B cell (primary cell): ENCODE measurements at regions not wholly inside any gene's neighbourhood (a gene's known extent, or its start where the extent isn't known, plus 50 kb on each side); places are given as distances from the start of the nearest gene placed in this dataset.

Experiments
- EZH2 ChIP-seq: IDR thresholded peaks from 2 replicates; pipeline ENCODE4 v1.6.1; 2012; ENCODE audit warnings: borderline replicate concordance, low read depth, mild to moderate bottlenecking, moderate library complexity, low read length; ENCODE audit not compliant: insufficient read depth, poor library complexity, severe bottlenecking
- TF ChIP-seq, protein P1 (sequence below): fragments of 200-600 bp; IDR thresholded peaks from one replicate; pipeline ENCODE4 v1.8.0; 2022; ENCODE audit warnings: antibody characterized with exemption, mild to moderate bottlenecking

- TF ChIP-seq, protein P1, sequence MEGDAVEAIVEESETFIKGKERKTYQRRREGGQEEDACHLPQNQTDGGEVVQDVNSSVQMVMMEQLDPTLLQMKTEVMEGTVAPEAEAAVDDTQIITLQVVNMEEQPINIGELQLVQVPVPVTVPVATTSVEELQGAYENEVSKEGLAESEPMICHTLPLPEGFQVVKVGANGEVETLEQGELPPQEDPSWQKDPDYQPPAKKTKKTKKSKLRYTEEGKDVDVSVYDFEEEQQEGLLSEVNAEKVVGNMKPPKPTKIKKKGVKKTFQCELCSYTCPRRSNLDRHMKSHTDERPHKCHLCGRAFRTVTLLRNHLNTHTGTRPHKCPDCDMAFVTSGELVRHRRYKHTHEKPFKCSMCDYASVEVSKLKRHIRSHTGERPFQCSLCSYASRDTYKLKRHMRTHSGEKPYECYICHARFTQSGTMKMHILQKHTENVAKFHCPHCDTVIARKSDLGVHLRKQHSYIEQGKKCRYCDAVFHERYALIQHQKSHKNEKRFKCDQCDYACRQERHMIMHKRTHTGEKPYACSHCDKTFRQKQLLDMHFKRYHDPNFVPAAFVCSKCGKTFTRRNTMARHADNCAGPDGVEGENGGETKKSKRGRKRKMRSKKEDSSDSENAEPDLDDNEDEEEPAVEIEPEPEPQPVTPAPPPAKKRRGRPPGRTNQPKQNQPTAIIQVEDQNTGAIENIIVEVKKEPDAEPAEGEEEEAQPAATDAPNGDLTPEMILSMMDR: no peak
- TF ChIP-seq EZH2: no peak
Observed at GRCh38 chr12:67889931-67890330, 99.3 kb upstream of the IFNG-AS1 start.
